NCI-H146 (cell line): ENCODE measurements at regions not wholly inside any gene's neighbourhood (a gene's known extent, or its start where the extent isn't known, plus 50 kb on each side); places are given as distances from the start of the nearest gene placed in this dataset.
"Not testable (repeated sequence)": the region's sequence is repeated elsewhere in the genome, so short reads cannot be mapped to it uniquely, and the experiment has no call there.

ENCODE experiments used
- DNase-seq: peaks from one replicate; lab custom pipeline; 2025; lab: John Stamatoyannopoulos, UW

GRCh38 chr3:23106666-23107065 lies 96.5 kb upstream of the UBE2E2 start:
- DNase-seq, result no peak

- no peak for DNase-seq
These were observed 95.9 kb upstream of the UBE2E2 start for GRCh38 chr3:23107221-23107620.

- DNase-seq, result no peak
These were observed 94.6 kb upstream of the UBE2E2 start for GRCh38 chr3:23108451-23109057.

- no peak for DNase-seq
These were observed 91.8 kb upstream of the UBE2E2 start for GRCh38 chr3:23111286-23111685.

GRCh38 chr3:23111797-23112196 lies 91.3 kb upstream of the UBE2E2 start:
- DNase-seq, result no peak

GRCh38 chr3:23112491-23112890 lies 90.6 kb upstream of the UBE2E2 start:
- DNase-seq, result no peak

- no peak for DNase-seq
These were observed 89.5 kb upstream of the UBE2E2 start for GRCh38 chr3:23113455-23114171.

GRCh38 chr3:23114432-23114831 lies 88.7 kb upstream of the UBE2E2 start:
- DNase-seq, result no peak

- DNase-seq, result no peak
These were observed 87.8 kb upstream of the UBE2E2 start for GRCh38 chr3:23115171-23115877.

- DNase-seq, result no peak
These were observed 86.9 kb upstream of the UBE2E2 start for GRCh38 chr3:23116081-23116837.

- no peak for DNase-seq
These were observed 85.3 kb upstream of the UBE2E2 start for GRCh38 chr3:23117856-23118255.

- no peak for DNase-seq
These were observed 75.9 kb upstream of the UBE2E2 start for GRCh38 chr3:23127196-23127595.

- DNase-seq, result no peak
These were observed 74.5 kb upstream of the UBE2E2 start for GRCh38 chr3:23128655-23129054.

GRCh38 chr3:23129117-23129516 lies 74.0 kb upstream of the UBE2E2 start:
- DNase-seq, result no peak

- peak; percentile 14 for DNase-seq
These were observed 73.3 kb upstream of the UBE2E2 start for GRCh38 chr3:23129817-23130216.

GRCh38 chr3:23130406-23130805 lies 72.7 kb upstream of the UBE2E2 start:
- no peak for DNase-seq

GRCh38 chr3:23135026-23135785 lies 67.9 kb upstream of the UBE2E2 start:
- no peak for DNase-seq

- no peak for DNase-seq
These were observed 67.1 kb upstream of the UBE2E2 start for GRCh38 chr3:23136054-23136453.

GRCh38 chr3:23144051-23144450 lies 59.1 kb upstream of the UBE2E2 start:
- DNase-seq, result not testable (repeated sequence)

GRCh38 chr3:23146163-23146562 lies 57.0 kb upstream of the UBE2E2 start:
- DNase-seq, result no peak

- no peak for DNase-seq
These were observed 50.1 kb upstream of the UBE2E2 start for GRCh38 chr3:23152989-23153388.
